LHCN-M2 (cell line): ENCODE measurements at regions not wholly inside any gene's neighbourhood (a gene's known extent, or its start where the extent isn't known, plus 50 kb on each side); places are given as distances from the start of the nearest gene placed in this dataset.

Source experiments
- DNase-seq: peaks from one replicate; pipeline ENCODE4 v3.0.0-alpha.2; 2012; ENCODE audit warnings: low read depth

GRCh38 chr16:79497606-79498350, 102.8 kb downstream of the MAF start:
- DNase-seq, result no peak

DNA sequence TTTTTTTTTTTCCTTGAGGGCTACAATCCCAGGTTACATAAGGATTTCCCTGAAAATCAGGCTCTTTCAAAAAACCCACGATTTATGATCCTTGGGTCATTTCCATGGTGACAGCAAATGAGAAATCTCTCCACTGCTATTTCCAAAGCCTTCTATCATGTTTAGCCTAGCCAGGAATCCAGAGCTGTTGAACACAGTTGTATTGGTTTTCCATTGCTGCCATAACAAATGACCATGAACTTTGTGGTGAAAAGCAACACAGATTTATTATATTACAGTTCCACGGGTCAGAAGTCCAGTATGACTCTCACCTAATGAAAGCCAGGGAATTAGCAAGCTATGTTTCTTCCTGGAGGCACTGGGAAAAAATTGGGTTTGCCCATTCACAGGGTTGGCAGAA, 106.6 kb downstream of the MAF start:
- DNase-seq, result no peak

DNA sequence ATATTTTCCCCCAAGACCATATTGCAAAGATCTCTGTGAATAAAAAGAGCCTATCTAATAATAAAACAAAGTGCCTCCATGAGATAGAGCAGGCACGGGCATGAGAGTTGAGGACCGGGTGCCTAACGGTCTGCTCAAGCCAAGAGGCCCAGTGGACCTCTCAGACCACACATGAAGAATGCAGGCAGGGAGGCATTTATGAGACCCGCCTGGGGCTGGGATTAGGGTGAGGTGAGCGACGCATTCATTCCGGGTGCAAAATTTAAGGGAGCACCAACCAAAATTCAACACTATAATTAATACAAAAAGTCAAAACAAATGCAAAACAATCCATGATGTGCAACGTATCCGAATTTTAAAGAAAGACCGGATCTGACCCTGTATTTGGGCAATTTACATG, 108.5 kb downstream of the MAF start:
- no peak for DNase-seq

DNA sequence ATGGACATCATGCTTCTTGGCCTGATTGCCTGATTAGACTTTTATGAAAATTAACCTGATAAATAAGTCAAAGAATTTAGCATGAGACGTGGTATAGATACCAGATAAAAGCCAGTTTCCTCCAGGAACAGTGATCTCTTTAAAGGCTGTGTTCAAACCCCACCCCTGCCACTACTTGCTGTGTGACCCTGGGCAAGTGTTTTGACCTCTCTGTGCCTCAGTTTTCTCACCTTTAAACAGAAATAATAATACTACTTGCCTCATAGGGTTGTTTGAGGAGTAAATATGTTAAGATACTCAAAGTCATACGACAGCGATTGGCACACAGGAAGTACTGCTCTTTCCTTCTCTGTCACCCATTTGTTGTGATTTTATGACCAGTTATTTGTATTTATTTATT, 115.5 kb downstream of the MAF start:
- no peak for DNase-seq

- no peak for DNase-seq
Measured at GRCh38 chr16:79484237-79484636, 116.3 kb downstream of the MAF start.

DNA sequence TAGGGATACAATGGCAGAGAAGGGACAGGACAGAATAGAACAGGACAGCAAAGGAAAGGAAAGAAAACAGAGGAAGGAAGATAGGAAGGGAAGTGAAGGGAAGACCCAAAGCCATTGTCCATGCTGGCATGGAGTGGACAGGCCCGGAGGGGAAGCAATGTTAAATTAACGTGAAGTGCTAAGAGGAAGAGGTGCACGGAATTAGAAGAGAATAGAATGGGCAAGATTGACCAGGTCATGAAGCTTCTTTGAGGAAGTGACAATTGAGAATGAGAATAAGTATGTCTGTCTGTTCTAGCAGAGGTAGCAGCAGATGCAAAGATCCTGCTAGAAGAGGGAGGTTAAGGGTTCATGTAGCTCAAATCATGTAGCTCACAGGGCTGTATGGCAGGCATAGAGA, 117.2 kb downstream of the MAF start:
- DNase-seq, result no peak

DNA sequence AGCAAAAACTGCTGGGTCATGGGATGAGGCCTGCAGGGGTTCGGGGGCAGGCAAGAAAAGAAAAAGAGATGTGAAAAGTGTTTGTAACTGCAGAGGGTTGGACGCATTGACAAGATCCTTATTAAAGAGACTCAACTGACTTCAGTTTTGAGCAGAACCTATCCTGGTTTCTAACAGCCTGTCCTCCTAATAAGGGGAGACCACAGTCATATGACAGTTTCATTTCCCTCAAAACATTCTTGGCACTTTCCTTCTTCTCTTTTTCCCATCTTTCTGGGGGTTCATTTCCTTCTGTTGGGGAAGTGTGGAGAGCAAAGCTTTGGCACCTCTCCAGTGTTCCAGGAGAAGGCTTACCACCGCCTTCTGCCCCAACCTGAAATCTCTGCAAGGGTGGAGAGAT, 118.5 kb downstream of the MAF start:
- no peak for DNase-seq

DNA sequence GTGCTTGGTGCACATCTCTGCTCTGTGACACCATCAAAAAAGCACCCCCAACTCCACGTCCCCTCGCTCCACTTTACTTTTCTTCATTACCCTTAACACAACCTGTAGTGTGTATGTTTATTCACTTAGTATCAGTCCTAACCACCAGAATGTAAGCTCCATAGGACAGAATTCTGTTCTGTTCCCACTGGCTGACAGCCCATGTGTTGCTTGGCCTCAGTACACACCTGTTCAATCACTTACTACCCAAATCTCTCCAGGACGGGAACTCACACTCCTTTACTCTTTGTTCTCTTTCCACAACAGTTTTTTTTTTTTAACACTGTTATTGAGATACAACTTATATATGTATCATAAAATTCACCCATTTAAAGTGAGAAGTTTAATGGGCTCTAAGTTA, 119.6 kb downstream of the MAF start:
- no peak for DNase-seq

DNA sequence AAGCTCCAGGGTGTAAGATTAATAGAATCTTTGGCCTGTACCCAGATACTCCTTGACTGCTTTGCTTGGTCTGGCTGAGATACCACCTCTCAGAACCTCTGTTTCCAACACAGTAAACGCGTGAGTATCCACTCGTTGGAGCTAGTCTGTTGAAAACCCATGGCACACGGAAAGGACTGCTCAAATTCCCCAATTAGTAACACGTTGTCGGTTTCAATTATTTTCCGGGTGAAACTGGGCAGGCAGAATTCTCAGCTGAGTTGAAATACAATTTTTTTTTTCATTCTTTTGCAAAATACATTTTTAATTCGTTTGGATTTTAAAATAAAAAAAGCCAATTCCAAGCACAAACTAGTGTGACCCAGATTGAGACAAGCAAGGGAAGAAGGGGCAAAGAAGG, 120.5 kb downstream of the MAF start:
- DNase-seq, result no peak

DNA sequence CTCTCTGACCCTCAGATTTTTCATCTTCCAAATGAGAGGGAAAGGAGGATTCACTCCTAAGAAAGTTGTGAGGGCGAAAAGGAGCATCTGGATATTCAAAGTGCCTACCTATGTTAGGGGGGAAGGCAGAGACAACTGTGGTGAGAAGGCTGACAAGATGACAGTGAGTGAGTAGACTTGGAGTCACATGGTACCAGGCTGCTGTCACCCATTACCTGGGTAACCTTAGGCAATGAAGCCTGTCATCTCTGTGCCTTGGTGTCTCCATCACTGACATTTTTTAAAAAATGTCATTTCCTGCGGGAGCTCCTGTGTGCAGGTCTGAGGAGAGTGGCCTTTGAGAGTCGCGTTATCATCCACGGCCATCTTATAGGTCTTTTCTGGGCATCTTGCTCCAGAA, 124.0 kb downstream of the MAF start:
- no peak for DNase-seq

- DNase-seq, result no peak
Measured at GRCh38 chr16:79475841-79476240, 124.7 kb downstream of the MAF start.

- no peak for DNase-seq
Measured at GRCh38 chr16:79473456-79473855, 127.1 kb downstream of the MAF start.

GRCh38 chr16:79472426-79472825, 128.1 kb downstream of the MAF start:
- DNase-seq, result no peak

GRCh38 chr16:79469999-79470398, 130.5 kb downstream of the MAF start:
- no peak for DNase-seq

GRCh38 chr16:79468631-79469030, 131.9 kb downstream of the MAF start:
- no peak for DNase-seq

DNA sequence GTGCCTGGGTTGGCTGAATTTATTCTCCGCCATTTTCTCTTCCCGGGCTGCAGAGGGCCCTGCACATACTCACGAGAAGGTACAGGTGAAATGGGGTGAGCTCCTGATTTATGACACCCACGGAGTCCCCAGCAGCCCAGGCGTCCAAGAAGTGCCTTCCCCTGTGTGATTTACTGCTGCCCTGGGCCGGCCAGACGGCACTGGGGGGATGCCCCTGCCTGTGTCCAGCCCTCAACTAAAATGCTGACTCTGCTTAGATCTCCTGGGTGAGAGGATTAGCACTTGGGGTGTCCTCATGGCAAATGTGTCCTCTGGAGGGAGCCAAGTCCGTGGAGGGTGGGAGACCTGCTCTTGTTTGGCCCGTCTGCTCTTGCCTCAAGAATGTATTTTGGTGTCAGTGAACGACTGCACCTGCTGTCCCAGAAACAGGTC, 132.4 kb downstream of the MAF start:
- DNase-seq, result no peak

- DNase-seq, result no peak
Measured at GRCh38 chr16:79466111-79466510, 134.4 kb downstream of the MAF start.

- no peak for DNase-seq
Measured at GRCh38 chr16:79463841-79464240, 136.7 kb downstream of the MAF start.

DNA sequence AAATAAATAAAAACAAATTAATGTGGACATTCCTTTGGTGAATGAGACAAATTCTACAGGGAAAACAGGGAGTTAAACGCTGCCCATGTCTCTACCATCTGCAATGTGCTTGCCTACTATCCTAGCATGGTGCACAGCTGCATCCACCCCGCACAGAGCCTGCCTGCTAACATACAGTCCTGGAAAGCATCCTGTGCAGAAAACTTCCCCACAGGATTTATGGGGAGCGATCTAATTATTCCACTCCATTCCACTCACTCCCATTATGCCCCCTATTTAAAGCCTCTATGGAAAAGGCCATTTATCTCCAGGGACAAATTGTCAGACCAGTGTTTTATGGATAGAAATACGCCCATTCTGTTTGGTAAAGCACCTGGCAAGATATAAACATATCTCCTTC, 144.5 kb downstream of the MAF start:
- no peak for DNase-seq

DNA sequence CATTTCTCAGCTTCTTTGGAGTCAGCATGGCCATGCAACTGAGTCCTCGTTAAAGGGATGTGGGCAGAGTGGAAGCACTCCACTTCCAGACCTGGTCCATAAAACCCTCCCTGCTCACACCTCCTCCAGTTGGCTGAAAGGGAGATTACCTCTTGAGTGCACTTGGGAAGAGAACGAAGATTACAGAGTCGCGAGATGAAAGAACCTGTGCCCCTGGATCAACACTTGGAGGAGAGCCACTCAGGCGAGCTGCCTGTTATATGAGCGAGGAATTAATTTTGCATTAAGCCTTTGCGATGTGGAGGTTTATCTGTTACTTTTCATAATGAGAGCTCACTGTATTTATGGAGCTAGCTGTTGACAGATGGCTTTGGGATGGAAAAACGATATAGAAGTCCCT, 147.9 kb downstream of the MAF start:
- no peak for DNase-seq

- no peak for DNase-seq
Measured at GRCh38 chr16:79451196-79451816, 149.2 kb downstream of the MAF start.

- no peak for DNase-seq
Measured at GRCh38 chr16:79449900-79450299, 150.6 kb downstream of the MAF start.

- DNase-seq, result no peak
Measured at GRCh38 chr16:79449067-79449769, 151.3 kb downstream of the MAF start.
